HG02610 (cell line): ENCODE measurements at regions not wholly inside any gene's neighbourhood (a gene's known extent, or its start where the extent isn't known, plus 50 kb on each side); places are given as distances from the start of the nearest gene placed in this dataset.
"Not testable (repeated sequence)": the region's sequence is repeated elsewhere in the genome, so short reads cannot be mapped to it uniquely, and the experiment has no call there.

ENCODE experiments used
- ATAC-seq: cut with Tn5 transposase; IDR thresholded peaks from one replicate; pipeline ENCODE4 v1.9.1; 2021; ENCODE audit warnings: mild to moderate bottlenecking, moderate library complexity; ENCODE audit not compliant: unreplicated experiment

DNA sequence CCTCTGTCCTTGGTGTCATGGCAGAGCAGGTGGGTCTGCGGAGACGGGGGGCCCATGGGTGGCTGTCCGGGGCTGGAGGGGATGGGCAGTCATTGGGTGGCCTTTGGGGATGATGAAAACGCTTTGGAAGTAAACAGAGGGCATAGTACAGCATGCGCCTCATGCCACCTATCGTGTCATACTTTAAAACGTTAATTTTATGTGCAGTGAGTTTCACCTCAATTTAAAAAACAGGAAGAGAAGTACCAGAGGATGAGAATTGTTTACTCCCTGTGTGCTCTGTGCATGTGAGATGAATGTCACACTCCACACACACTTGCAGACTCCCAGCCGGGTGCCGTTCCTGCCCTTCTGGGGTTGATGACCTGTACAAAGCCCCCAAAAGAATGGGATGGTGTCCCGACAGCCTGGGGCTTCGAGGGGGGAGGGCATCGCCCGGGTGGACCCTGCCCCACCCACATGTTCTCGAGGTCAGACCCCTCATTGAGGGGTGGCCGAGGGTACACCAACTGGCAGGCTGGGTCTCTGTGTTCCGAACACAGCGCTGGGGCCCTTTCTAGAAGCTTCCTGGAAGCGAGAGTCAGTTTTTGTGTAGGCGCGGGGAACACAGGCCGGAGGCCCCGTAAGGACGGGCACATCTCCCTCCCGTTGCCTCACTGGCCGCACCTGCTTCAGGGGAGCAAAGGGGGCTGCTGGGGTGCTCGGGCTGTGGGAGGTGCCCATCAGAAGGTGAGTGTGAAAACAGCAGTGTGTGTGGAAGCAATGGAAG lies 153.2 kb downstream of the LAT start:
- ATAC-seq: not testable (repeated sequence)

DNA sequence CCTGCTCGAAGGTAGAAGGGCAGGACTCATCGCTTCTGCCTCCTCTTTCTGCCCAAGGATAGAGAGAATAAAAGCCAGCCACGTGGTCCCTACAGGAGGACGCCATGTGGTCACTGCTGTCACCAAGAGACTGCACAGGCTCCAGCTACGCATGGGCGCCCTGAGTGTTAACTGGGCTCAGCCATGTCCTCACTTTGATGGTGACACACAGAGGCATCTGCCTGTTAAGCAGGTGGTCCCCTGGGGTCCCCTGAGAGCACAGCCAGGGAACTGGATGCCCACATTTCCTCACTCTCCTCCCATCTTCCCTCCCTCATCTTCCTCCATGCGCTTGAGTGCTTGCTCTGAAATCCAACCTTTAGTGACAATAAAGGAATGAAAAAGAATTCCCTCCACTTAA lies 152.6 kb downstream of the LAT start:
- not testable (repeated sequence) for ATAC-seq

DNA sequence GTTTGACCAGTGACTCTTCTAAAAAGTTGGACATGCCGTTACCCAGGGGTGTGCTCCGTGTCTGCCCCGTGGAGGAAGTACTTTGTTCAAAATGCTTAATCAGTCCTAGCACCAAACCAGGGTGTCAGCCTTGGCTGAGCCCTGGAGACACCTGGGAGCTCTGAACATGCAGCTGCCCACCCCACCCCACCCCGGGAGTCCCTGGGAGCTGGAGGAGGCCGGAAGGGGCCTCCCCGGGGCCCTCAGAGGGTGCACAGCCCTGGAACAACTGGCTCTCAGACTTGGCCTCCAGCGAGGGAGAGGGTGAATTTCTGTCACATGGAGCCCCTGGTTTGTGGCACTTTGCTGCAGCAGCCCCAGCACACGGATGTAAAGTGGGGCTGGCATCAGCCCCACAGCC lies 152.1 kb downstream of the LAT start:
- not testable (repeated sequence) for ATAC-seq

DNA sequence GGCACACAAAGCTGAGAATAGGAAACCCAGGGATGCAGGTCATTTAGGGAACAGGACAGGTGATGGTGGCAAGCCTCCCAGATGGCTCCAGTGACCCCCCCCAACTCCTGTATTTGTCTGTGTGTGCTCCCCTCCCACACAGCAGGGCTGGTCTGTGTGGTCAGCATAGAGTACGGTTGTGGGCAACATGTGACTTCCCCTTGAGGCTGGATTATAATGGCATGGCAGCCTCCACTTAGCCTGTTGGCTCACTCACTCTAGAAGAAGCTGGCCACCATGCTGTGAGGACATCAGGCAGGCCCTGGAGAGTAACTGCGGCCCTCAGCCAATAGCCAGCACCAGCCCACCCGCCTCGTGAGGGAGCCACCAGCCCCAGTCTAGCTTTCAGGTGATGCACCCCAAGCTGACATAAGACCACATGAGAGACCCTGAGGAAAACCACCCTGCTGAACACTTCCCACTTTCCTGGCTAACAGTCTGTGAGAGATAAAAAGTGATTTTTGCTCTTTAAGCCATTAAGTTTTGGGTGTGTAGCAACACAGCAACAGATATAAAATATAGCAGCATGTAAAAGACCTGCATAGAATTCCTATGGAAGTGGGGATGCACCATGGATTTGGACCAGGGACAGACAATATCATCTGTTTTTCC lies 151.3 kb downstream of the LAT start:
- ATAC-seq: not testable (repeated sequence)

DNA sequence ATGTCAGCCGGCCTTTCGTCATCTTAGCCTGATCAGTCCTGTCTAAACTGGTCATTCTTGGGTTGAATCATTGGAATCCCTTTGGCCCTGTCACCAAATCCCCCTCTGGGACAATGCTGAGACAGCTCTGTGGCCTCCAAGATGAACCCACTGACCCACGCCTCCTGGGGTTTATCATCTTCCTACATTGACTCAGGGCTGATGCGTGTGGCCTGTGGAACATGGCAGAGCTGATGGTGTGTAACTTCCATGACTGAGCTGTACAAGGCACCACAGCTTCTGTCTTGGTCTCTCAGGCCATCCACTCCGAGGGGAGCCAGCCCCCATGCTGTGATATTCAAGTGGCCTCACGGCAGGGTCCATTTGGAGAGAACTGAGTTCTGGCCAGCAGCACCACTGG lies 150.2 kb downstream of the LAT start:
- ATAC-seq: not testable (repeated sequence)

DNA sequence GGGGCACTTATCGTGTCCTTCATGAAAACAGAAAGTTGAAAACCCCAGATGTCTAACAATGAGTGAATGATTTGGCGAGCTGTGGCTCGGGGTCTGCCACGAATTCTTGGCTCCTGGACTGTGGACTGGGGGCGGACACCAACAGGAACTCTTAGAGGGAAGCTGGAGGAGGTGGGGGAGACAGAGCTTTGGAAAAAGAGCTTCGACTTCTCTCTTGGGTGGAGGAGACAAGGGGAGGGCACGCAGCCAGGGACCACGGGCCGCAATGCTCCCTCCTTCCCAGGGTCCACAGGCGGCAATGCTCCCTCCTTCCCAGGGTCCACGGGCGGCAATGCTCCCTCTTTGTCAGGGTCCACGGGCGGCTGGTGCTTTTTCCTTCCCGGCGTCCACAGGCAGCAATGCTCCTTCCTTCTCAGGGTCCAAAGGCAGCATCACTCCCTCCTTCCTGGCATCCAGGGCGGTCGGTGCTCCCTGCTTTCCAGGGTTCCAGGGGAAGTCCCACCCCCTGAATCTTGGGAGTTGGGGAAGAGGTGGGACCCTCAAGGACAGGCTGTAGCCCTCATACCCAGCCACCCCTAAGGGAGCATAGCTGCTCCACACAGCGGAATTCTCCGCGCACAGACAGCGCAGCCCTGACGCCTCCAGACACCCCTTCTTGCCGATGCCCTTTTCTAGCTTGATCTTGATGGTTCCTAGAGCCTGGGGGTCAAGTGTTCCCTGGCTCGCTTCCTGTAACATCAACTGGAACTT lies 149.0 kb downstream of the LAT start:
- not testable (repeated sequence) for ATAC-seq

DNA sequence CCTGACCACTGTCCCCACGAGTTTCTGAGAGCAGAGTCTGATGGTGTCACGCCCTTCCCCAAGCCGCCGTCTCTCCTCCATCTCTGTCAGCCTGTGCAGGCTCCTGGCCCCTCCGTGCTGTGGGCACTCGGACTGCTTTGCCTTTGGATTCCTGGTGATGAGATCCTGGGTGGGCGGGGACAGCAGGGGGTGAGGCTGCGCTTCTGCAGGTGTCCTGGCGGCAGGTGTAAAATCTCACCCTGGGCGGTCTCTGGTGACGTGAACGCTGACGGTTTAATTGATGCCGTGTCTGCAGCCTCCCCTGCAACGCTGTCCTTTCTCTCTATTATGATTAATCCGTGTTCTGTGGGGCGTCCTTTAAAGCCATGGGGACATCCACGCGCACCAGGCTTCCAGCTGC lies 148.0 kb downstream of the LAT start:
- ATAC-seq: not testable (repeated sequence)

DNA sequence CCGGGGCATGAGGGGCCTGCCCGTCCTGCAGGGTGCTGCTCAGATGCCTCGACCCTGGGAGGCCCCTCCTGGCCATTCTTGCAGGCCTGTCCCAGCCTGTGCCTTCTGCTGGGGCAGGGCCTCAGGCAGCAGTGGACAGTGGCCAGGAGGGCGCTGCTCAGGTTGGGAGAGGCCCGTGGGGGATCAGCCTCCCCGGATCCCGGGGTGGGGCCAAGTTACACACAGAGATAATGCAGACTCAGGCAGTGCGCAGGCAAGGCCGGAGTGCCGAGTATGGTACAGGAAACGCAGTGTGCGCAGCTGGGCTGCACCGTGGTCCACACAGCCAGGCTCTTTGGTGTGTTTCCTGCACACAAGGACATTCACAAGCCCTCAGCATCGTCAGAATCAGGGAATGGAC lies 147.6 kb downstream of the LAT start:
- not testable (repeated sequence) for ATAC-seq

DNA sequence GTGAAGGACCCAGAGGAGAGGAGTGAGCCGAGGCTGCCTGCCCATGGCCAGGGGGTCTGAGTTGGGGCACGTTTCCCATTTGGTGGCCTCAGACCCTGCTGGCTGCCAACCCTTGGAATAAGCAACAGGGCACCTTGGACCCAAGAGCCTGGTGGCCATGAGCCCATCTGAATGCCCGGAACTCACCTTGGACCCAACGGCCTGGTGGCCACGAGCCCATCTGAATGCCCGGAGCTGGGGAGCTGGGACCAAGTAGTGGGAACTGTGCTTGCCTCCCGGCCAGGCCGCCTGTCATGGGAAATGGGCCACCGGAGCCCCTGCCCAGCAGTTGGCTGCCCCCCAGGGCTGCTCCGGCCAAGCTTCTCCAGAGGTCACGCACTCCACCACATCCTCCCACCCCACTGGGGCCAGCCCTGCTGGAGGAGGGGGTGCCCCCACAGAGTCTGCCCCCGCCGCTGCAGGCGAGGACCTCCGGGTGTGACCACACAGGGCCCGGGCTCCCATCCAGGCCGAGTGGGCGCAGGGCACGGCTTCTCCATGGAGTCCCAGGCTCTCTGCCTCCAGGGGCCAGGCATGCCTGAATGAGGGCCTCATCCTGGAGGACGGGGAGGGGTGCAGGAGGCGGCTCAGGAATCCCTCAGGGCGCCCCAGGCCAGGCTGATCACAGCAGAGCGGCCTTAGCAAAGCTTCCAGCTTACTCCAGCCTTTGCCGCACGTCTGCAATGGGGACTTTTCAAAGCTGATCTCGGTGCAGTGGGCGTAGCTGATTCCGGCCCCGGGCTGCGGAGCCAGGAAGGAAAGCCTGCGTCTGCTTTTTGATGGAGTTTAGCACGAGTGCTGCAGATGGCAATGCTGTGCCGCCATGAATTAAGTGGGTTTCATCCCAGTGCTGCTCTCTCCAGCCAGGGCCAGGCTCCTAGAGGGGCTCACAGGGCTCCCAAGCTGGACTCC lies 146.3 kb downstream of the LAT start:
- not testable (repeated sequence) for ATAC-seq

DNA sequence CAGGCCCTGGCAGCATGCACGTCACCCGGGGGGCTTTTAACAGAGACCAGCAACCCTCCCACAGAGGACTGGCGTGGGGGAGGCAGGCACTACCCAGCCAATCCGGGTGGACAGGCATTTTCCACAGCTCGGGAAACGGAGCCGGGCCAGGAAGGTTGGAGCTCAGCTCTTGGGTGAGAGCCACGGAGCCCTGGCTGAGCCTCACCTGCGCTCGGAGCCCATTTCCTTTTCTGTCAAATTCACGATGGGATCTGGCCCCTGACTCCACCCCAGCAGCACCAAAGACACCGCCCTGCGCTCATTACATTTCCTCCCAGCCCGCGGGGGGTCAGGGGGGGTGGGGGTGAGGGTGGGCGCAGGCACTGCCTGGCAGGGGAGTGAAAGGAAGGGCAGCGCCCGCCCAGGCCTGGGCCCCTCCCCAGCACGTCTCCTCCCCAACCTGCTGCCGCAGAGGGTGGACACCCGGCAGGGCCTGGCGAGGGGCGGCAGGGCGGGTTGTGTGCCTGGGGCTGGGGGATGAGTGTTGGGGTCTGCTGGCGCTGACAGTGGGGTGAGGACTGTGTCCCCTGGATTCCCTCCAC lies 145.4 kb downstream of the LAT start:
- ATAC-seq: not testable (repeated sequence)

DNA sequence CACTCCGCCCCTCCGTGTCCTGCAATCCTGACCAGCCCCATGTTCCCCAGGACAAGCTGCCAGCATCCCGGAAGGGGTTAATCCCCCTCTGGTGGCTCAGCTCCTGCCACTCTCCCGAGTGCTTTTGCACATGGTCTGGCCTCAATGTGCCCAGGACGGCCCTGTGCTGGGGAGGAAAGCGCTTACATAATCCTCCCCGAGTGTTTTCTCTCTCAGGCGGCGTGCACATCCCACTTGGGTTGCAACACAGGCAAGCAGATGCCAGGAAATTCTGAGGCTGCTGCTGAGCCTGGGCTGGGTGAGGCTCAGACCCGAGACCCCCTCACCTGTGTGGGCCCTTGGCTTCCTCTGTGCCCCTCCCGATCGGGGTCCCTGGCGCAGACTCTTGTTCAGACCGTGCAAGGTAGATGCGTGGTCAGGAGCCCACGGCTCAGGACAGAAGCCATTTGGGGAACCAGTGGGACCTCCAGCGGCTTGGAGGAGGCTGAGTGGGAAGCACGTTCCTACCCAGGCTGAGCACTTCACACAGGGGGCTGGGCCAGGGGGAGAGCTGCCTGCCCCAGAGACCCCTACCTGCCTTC lies 144.7 kb downstream of the LAT start:
- not testable (repeated sequence) for ATAC-seq

DNA sequence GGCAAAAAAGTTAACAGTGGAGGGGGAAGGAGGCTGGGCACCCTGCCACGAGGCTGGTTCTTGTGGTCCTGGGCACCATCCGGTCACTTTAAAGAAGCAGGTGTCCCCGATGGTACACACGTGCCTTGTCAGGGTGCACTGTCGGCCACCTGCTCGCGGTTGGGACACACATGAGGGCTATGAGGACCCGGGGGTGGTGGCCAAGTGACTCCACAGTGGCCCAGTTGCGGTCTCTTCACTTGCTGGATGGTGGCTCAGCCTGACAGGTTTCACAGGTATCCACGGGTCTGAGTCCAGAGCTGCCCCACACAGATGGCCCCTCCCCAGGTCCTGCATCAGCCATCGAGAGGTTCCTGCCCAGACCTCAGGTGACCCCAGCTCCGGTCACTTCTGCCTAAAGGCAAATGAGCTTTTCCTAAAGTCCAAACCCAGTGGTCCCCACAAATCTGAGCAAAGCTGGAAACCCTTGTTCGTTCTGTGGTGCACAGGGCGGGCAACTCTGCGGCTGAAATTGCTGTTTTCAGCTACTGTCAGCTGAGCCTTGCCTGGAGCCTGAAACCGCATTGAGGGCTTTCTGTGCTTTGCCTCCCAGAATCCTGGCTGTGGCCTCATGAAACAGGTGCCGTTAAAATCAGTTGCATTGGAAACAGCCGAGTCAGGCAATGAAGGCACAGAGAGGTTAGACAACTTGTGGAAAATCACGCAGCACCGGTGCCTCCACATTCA lies 144.0 kb downstream of the LAT start:
- ATAC-seq: not testable (repeated sequence)

DNA sequence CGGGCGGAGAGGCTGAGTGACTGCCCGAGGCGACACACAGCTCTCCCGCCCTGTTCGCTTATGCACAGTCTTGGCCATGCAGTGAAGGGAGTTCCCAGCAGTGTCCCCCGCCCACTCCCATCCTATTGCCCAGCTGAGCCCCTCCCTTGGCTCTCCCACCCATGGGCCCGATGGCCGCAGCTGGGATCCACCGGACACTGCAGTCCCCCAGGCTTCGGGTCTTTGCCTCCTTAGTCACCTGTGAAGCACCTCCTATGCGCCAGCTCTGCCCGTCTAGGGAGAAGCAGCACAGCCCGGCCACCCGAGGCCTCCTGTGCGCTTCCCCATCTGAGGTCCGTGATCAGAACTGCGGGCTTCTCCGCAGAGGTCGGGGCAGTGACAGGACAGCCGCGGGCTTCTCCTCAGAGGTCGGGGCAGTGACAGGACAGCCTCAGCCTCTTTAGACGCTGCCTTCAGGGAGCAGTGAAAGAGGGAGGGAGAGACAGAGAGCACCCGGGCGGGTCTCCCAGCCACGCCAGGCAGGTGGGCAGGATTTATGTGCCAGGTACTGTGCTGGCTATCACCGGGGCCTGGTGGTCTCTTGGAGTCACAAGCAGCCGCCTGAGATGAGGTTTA lies 143.1 kb downstream of the LAT start:
- not testable (repeated sequence) for ATAC-seq

DNA sequence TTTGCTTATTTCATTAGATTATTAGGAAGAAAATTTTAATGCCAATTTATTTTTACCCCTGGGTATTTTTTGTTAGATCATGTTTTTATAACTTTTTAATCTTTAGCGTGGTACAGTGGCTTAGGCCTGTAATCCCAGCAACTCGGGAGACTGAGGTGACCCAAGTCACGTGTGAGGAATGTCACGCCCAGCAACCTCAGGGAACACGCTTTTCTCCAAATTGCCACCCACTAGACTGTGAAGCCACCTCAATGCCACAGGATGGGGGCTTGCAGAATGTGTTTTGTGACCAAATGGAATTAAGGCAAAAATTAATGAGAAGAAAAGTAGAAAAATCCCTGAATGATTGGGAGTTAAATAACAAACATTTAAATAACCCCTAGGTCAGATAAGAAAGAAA lies 141.8 kb downstream of the LAT start:
- ATAC-seq: no peak

DNA sequence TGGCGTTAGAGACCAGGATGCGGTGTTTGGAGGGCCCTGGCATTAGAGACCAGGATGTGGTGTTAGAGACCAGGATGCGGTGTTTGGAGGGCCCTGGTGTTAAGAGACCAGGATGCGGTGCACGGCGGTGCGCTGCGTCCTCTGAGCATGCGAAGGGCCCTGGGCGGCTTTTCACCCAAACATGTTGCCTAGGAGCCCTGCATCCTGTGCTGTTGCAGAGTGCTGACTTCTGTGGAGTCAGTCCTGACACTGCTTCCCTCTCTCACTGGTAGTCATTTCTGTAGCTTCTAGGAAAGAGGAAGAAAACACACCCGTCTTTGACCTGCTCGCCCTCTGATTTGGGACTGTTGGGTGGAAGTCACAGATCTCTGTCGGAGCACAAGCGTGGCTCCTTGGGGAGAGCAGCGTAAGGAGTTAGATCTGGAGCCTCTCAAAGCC lies 141.2 kb downstream of the LAT start:
- no peak for ATAC-seq

DNA sequence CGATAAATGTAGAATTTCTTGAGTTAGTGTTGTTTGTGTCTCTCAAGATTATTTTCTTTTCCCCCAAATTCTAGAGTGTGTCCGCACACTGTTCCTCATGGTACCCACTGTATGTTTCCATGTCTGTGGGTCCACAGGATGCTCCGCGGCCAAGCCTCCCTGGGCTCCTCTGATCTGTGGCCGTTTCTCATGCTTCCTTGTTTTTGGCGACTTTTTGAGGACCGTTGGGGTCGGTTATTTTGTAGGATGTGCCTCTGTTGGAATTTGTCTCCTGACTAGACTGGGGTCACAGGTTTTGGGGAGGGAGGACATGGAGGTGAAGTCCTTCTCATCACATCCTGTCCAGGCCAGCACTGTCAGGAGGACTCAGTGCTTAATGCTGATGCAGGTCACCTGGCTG lies 140.0 kb downstream of the LAT start:
- ATAC-seq: no peak

DNA sequence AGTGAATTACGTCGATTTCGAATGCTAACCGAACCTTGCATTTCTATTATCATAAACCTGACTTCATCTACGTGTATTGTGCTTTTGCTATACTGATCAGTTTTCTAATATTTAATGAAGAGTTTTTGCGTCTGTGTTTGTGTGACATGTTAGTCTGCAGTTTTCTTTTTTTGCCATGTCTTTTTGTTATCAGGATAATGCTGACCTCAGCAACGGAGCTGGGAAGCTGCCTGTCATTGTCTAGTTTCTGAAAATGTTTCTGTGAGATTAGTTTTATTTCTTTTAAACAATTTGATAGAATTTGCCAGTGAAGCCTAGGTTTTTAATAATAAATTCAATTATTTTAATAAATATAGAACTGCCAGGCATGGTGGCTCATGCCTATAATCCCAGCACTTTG lies 139.3 kb downstream of the LAT start:
- not testable (repeated sequence) for ATAC-seq

DNA sequence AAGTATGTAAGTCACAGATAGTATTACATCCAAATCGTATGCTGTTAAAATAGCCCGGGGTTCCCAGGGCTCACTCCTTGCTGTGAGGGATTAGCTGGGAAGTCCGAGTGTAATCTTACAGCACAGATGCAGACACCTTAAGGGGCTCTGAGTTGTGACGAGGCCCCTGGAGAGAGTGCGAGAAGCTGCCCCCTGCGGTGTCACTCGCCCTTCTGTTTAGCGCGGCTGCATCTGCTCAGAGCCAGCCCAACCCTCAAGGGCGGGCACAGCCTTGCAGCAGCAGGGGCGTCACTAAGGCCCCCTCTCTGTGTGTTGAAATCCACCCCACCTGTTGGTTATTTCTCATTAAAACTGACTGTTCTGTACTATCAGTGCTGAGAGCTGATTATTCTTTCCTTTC lies 135.8 kb downstream of the LAT start:
- not testable (repeated sequence) for ATAC-seq
